Small intestine (tissue), 7 donors: ENCODE measurements at regions not wholly inside any gene's neighbourhood (a gene's known extent, or its start where the extent isn't known, plus 50 kb on each side); places are given as distances from the start of the nearest gene placed in this dataset.

ENCODE experiments used
- DNase-seq, 2 donors: peaks; one replicate each; pipeline versions ENCODE4 v3.0.0 to v3.0.0-alpha.2; 2013
- FAIRE-seq: peaks from 2 replicates; lab custom pipeline; 2012; peaks lifted over from hg19 to GRCh38; lab: Jason Lieb, UNC
- H3K27ac ChIP-seq, 3 donors: one replicate each; pipeline ENCODE4 v1.5.1; 2013; ENCODE audit warnings: low read length in 2 of 3, mild to moderate bottlenecking in 2 of 3, control low read depth in 1 of 3, inconsistent platforms in 1 of 3, low read depth in 1 of 3, moderate library complexity in 1 of 3
- H3K27me3 ChIP-seq, 3 donors: one replicate each; pipeline ENCODE4 v1.6.1; 2013; ENCODE audit warnings: low read length in 3 of 3, inconsistent platforms in 1 of 3; ENCODE audit not compliant: control insufficient read depth in 3 of 3, insufficient read depth in 3 of 3
- H3K36me3 ChIP-seq, 3 donors: one replicate each; pipeline ENCODE4 v1.6.1; 2013; ENCODE audit warnings: low read length in 3 of 3, inconsistent platforms in 1 of 3, low read depth in 1 of 3, mild to moderate bottlenecking in 1 of 3, moderate library complexity in 1 of 3; ENCODE audit not compliant: control insufficient read depth in 3 of 3, insufficient read depth in 2 of 3
- H3K4me1 ChIP-seq, 3 donors: one replicate each; pipeline ENCODE4 v1.6.1; 2013; ENCODE audit warnings: low read length in 2 of 3, inconsistent platforms in 1 of 3, low read depth in 1 of 3, mild to moderate bottlenecking in 1 of 3, moderate library complexity in 1 of 3; ENCODE audit not compliant: control insufficient read depth in 3 of 3, insufficient read depth in 2 of 3
- H3K4me3 ChIP-seq, 3 donors: one replicate each; pipeline ENCODE4 v1.5.1; 2013; ENCODE audit warnings: low read length in 3 of 3, control low read depth in 1 of 3, inconsistent platforms in 1 of 3, low read depth in 1 of 3, mild to moderate bottlenecking in 1 of 3, moderate library complexity in 1 of 3
- H3K9me3 ChIP-seq, 2 donors: one replicate each; pipeline ENCODE4 v1.6.1; 2013; ENCODE audit warnings: low read depth in 1 of 2, low read length in 1 of 2; ENCODE audit not compliant: control insufficient read depth in 2 of 2, insufficient read depth in 1 of 2
- WGBS, 3 donors: extraction: QIAGEN DNeasy Blood & Tissue Kit; methylation state at CpG; one replicate each; pipeline ENCODE4 v1.1.7; 2013; 5-methylcytosine and 5-hydroxymethylcytosine counted together
- donor health status: healthy with polysubstance abuse.
- donor health status: control.
- donor health status: control.
- donor health status: Bipolar disorder and iron deficiency.
- donor health status: healthy.

DNA sequence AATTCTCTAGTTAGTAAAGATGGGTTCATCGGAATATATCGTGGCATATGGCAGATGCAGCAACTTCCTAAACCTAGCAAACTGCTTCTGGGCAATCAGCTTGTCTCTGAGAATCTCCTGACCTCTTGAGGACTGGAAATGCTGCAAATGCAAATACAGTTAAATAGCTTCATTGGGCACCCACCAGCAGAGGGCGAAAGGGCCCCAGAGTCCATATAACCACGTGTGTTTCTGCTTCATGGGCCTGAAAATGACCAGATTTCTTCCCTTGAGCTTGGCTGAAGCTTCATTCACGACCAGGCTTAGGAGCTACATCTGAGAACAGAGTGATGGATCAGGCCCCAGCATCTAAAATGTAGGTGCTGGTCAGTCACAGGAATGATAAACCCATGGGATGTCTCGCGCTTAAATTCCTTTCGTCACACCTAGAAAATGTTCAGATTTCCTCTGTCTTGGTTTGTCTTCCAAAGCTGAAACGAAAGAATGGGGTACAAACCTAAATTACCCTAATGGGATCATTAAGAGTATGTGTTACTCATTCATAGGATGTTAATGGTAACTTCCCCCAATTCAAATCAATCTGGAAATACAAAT, 1482.5 kb upstream of the TMEM132C start:
- H3K27me3 ChIP-seq, result peaks cover 0 to 4% (median 0%) of the 10 kb centered on the region in 3 donors
- H3K9me3 ChIP-seq, result no peaks in the 10 kb centered on the region
- 56 to 61% (median 58%) methylated on average over 9 of the region's 9 CpGs for WGBS, 3 donors
- DNase-seq (peak; percentile 21 to 47), FAIRE-seq (no peak)
- no peak overlapping the region for H3K4me3 ChIP-seq
- no peak overlapping the region for H3K27ac ChIP-seq
- H3K4me1 ChIP-seq, result no peaks in the 10 kb centered on the region
- H3K36me3 ChIP-seq, result no peaks in the 10 kb centered on the region

GRCh38 chr12:126789963-126790362, 1477.0 kb upstream of the TMEM132C start:
- Histone ChIP-seq H3K4me3 (no peak overlapping the region), H3K27me3 (no peaks in the 10 kb centered on the region), H3K36me3 (no peaks in the 10 kb centered on the region), H3K9me3 (no peaks in the 10 kb centered on the region), H3K27ac (no peak overlapping the region), H3K4me1 (no peaks in the 10 kb centered on the region)
- FAIRE-seq, result no peak
- WGBS, 3 donors, result 70 to 82% (median 77%) methylated on average over 4 of the region's 4 CpGs
- DNase-seq, result no peak

DNA sequence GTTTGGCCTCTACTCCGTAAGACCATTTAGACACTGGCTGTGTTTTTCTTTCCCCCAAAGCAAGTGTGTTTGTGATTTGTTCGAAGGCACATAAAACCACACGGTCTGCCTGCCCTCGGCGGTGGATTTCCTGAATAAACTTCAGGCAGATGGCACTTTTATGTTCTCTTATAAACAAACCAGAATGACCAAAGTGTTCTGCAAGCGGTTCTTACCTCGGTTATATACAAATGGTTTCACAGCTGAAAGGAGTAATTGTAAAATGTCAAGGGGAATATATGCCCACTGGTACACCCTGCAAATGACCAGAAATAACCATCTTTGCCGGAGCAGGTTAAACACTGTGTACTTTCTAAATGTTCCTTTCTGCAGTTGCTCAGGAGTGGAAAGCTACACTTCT, 1475.8 kb upstream of the TMEM132C start:
- no peaks in the 10 kb centered on the region for H3K27me3 ChIP-seq
- no peaks in the 10 kb centered on the region for H3K4me1 ChIP-seq
- no peak for FAIRE-seq
- DNase-seq, result no peak
- WGBS, 3 donors, result 63 to 86% (median 81%) methylated on average over 8 of the region's 8 CpGs
- no peaks in the 10 kb centered on the region for H3K36me3 ChIP-seq
- H3K4me3 ChIP-seq, result no peak overlapping the region
- no peak overlapping the region for H3K27ac ChIP-seq
- H3K9me3 ChIP-seq, result no peaks in the 10 kb centered on the region

- FAIRE-seq (no peak), DNase-seq (no peak)
- 79 to 85% (median 80%) methylated on average over 6 of the region's 6 CpGs for WGBS, 3 donors
Measured at GRCh38 chr12:126792411-126792810, 1474.6 kb upstream of the TMEM132C start.

DNA sequence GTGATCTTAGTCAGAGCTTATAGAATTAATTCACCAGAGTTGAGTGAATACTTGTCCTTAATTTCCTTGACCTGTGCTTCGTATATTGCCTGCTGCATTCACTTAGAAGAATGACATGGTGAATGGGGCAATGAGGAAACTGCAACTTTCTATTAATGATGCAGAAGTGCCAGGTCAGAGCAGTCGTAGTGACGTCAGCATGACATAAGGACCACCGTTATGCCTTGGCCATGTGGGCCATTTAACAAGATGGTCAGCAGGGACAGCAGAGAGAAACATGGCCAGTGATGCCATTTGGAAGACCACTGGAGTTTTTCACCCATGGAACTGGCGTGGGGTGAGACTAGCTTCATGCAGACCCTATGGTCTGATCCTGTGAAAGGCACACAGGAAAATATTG, 1469.4 kb upstream of the TMEM132C start:
- no peak for FAIRE-seq
- H3K27me3 ChIP-seq, result no peaks in the 10 kb centered on the region

More at GRCh38 chr12:126792411-126792810, 1474.6 kb upstream of the TMEM132C start:
- no peaks in the 10 kb centered on the region for H3K36me3 ChIP-seq
- no peaks in the 10 kb centered on the region for H3K27me3 ChIP-seq
- no peak overlapping the region for H3K4me3 ChIP-seq
- no peak overlapping the region for H3K27ac ChIP-seq
- no peaks in the 10 kb centered on the region for H3K9me3 ChIP-seq
- no peaks in the 10 kb centered on the region for H3K4me1 ChIP-seq

DNA sequence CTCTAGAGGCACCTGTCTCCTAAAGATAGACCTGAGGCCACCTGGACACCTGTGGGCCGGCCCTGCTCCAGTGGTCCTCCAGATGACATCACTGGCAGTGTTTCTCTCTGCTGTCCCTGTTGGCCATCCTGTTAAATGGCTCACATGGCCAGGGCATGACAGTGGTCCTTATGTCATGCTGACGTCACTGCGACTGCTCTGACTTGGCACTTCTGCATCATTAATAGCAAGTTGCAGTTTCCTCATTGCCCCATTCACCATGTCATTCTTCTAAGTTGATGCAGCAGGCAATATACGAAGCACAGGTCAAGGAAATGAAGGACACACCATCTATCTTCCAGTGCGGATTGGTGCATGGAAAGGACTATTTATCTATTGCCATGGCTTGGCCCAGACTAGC, 1468.5 kb upstream of the TMEM132C start:
- H3K4me1 ChIP-seq, result no peaks in the 10 kb centered on the region
- H3K9me3 ChIP-seq, result no peaks in the 10 kb centered on the region
- H3K36me3 ChIP-seq, result no peaks in the 10 kb centered on the region
- 79 to 85% (median 82%) methylated on average over 5 of the region's 5 CpGs for WGBS, 3 donors
- no peak for FAIRE-seq
- no peak overlapping the region for H3K4me3 ChIP-seq
- no peak overlapping the region for H3K27ac ChIP-seq
- no peaks in the 10 kb centered on the region for H3K27me3 ChIP-seq
- DNase-seq, result no peak

More for the DNA sequence above, 1469.4 kb upstream of the TMEM132C start:
- no peak for DNase-seq
- WGBS, 3 donors, result 73 to 83% (median 79%) methylated on average over 5 of the region's 5 CpGs
- Histone ChIP-seq H3K9me3 (no peaks in the 10 kb centered on the region), H3K4me3 (no peak overlapping the region), H3K36me3 (no peaks in the 10 kb centered on the region), H3K27ac (no peak overlapping the region), H3K4me1 (no peaks in the 10 kb centered on the region)

- FAIRE-seq, result no peak
- 31 to 42% (median 36%) methylated on average over 4 of the region's 4 CpGs for WGBS, 3 donors
Measured at GRCh38 chr12:126807312-126807865, 1459.6 kb upstream of the TMEM132C start.

DNA sequence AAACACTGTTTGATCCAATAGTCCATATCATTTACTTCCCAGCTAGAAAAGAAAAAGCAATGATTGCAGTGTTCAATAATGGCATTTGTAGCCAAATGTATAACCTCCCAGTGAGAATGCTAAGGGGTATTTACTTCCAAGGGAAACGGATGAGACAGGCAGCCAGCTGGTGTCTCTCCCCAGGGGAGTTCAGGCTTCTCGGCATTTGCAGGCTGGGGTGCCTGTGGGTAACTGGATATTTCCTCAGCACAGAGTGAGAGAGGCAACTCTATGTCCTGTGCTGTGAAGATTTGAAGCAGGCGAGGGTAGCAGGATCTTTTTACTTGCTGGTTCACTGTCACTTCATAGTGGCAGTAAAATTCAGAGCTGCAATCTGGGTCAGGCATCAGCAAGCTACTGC, 1455.6 kb upstream of the TMEM132C start:
- no peaks in the 10 kb centered on the region for H3K4me1 ChIP-seq

More at GRCh38 chr12:126807312-126807865, 1459.6 kb upstream of the TMEM132C start:
- Histone ChIP-seq H3K36me3 (no peaks in the 10 kb centered on the region), H3K27ac (no peak overlapping the region), H3K9me3 (no peaks in the 10 kb centered on the region), H3K27me3 (no peaks in the 10 kb centered on the region), H3K4me1 (no peaks in the 10 kb centered on the region), H3K4me3 (no peak overlapping the region)
- DNase-seq, result no peak

DNA sequence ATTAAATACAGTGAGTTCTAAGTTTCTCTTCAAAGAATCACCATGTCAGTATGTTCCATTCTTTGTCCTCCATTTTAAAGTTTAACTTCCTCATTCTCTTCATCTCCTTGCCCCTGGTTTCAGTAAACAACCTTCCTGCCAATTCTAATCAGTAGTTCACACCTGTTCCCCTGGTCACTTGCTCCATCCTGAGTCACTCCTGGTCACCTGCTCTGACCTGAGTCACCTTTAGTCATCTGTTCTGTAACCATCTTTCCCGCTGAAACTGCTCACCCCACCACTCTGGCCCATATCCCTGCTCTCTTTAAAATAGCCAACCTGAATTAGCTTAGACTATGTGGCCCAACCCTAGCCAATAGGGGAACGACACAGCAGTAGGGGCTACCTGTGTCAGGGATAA, 1447.4 kb upstream of the TMEM132C start:
- WGBS, 3 donors, result 47 to 70% (median 56%) methylated on average over 2 of the region's 2 CpGs
- FAIRE-seq, result no peak

More for the DNA sequence above, 1455.6 kb upstream of the TMEM132C start:
- H3K27ac ChIP-seq, result no peak overlapping the region
- no peaks in the 10 kb centered on the region for H3K9me3 ChIP-seq
- no peak overlapping the region for H3K4me3 ChIP-seq
- H3K27me3 ChIP-seq, result no peaks in the 10 kb centered on the region
- 28 to 46% (median 44%) methylated on average over 3 of the region's 3 CpGs for WGBS, 3 donors
- DNase-seq (no peak), FAIRE-seq (no peak)
- H3K36me3 ChIP-seq, result no peaks in the 10 kb centered on the region

More for the DNA sequence above, 1447.4 kb upstream of the TMEM132C start:
- DNase-seq, result no peak
- no peak overlapping the region for H3K4me3 ChIP-seq
- peaks cover 3 to 11% of the 10 kb centered on the region in 2 donors for H3K9me3 ChIP-seq
- no peaks in the 10 kb centered on the region for H3K36me3 ChIP-seq
- H3K27me3 ChIP-seq, result no peaks in the 10 kb centered on the region
- no peaks in the 10 kb centered on the region for H3K4me1 ChIP-seq
- H3K27ac ChIP-seq, result no peak overlapping the region
